Hematopoietic multipotent progenitor cell treated with erythropoietin and hydrocortisone succinate and interleukin-3 and kit ligand, for 8 days (in vitro differentiated cells): ENCODE measurements at regions not wholly inside any gene's neighbourhood (a gene's known extent, or its start where the extent isn't known, plus 50 kb on each side); places are given as distances from the start of the nearest gene placed in this dataset.

ENCODE experiments used
- DNase-seq: peaks from one replicate; pipeline ENCODE4 v3.0.0-alpha.2; 2015

DNA sequence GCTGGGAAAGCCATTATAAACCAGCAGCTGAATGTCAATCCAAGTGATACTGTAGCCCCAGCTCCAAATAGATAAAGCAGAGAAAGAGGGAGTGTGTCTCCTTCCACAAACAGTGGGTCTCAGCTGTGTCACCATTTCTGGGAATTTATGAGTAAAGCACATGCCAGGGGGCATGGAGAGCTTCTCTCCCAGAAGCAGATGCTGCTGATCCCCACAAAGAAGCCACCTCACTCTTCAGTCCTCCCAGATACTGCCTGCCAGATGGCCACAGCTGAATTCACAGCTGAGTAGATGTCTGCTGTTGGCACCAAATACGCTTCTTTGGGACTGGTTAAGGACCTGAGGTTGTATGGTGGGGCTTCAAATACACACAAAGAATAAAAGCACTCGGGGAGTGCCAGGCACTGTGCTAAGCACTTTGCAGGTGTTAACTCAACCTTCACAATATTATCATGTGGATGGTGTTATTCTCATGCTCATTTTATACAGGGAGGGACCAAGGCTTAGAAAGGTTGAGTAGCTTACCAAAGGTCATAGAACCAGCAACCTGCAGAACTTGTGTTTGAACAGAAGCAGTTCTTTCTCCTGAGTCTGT is 298.3 kb downstream of the CDH11 start:
- DNase-seq = no peak

GRCh38 chr16:64809876-64810629 is 311.8 kb downstream of the CDH11 start:
- no peak for DNase-seq

DNA sequence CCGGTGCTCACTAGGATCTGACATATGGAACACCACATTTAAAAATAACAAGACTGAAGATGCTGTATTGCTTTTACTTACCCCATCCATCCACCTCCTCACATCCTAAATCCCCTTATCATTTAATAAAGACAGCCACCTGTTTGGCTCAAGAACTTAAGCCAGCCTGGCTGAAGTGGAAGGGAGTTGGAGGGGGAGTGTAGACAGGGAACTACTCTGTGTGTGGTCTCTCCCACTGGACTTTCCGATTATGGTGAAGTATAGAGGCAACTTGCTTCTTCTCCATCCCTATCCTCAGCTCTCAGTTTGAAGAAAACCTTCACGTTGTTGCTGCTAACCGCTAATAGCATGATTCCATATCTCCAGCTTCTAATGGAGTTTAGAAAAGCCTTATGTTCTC is 313.4 kb downstream of the CDH11 start:
- no peak for DNase-seq

- DNase-seq = no peak
These were observed 330.1 kb downstream of the CDH11 start for GRCh38 chr16:64791756-64792155.

DNA sequence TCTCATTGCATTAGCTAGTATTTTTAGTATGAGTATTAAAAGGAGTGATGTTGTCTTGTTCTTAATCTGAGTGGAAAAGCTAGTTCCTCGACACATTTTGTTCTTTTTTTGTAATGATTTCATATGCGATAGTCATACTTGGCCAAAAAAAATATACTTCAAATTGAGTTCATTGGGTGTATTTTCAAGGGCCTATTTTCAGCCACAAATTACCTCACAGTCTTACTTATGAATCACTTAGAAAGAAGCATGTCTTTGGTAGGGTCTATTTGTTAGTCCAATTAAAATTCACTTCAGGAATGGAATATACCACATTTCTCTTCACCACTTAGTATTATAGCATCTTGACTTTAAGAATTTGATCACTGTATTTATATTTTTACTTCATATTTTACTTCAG is 337.2 kb downstream of the CDH11 start:
- DNase-seq = no peak

DNA sequence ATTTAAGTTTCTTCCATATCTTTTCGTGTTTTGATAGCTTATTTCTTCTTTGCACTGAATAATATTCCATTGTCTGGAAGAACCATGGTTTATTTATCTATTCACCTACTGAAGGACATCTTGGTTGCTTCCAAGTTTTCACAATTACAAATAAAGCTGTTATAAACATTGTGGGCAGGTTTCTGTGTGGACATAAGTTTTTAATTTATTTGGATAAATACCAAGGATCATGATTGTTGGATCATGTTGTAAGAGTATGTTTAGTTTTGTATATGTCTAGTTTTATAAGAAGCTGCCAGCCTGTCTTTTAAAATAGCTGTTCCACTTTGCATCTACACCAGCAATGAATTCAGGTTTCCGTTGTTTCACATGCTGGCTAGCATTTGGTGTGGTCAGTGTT is 339.4 kb downstream of the CDH11 start:
- no peak for DNase-seq

GRCh38 chr16:64780445-64780844 is 341.4 kb downstream of the CDH11 start:
- DNase-seq = no peak

GRCh38 chr16:64778777-64779176 is 343.1 kb downstream of the CDH11 start:
- no peak for DNase-seq

GRCh38 chr16:64773638-64774037 is 348.2 kb downstream of the CDH11 start:
- no peak for DNase-seq

DNA sequence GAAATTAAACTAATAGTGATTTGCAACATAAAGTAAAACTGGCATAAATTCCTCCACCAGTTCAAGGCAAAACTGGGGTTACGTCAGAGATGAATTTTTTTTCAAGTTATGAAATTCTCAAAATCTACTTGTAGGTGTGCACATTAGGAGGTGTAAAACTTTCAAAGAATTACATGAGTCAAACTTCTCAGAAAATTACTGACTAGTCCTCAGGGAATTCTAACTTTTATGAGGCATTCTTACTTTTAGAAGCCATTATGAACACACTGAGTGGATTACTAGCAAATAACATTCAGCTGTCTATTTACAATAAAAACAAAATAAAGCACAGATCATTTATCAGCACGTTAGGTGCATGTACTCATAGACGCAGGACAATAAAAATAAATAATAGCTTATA is 348.7 kb downstream of the CDH11 start:
- no peak for DNase-seq

- no peak for DNase-seq
These were observed 350.6 kb downstream of the CDH11 start for GRCh38 chr16:64771273-64771672.

DNA sequence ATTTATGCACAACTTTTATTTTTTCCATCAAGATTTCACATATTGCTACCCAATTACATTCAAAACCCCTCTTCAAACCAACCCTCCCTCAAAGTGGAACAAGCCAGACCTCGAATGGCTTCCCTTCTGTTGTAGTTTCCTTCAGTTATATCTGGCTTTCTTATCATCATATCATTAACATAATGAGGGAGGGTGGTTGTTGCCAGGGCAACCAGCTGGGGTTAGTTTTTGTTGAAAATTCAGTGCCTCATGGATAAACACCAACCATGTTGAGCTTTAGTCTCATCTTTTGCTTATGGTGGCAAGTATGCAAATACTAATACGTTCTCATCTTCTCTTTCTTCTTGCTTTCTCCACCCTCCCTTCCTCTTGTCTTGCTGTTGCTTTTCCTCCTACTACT is 359.7 kb downstream of the CDH11 start:
- no peak for DNase-seq

- DNase-seq = no peak
These were observed 367.6 kb downstream of the CDH11 start for GRCh38 chr16:64754279-64754678.

DNA sequence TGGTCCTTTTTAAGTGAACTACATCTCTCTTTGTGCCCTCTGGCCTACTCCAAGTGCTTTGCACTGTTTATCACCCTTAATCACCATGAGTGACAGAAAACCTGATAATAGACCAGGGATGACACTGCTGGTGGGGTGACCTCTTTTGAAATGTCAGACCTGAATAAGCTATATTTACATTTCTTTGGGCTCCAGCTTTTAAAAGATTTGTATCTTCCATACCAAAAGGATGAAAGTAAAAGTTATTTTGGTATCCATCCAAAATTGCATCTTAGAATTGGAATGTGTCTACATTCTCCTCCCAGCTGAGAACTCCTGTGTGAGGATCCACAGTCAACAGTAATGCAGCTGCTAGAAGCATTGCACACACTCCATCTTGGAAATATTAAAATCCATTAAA is 370.0 kb downstream of the CDH11 start:
- no peak for DNase-seq

DNA sequence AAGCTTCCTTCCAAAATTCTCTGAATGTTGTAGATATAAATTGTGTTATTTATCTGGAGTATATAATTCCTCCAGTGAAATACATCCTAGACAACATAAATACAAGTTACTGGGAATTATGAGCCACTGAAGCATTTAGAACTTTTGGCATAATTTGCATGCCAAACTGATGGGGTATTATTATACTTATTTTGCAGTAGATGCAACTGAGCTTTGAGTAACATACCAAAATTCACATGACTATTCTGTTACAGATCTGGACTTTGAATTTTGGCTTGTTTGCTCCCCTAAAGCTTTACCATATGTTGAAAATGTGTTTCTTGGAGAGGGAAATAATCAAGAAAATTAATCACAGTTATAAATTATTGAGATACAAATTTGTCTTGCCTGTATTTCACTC is 372.5 kb downstream of the CDH11 start:
- no peak for DNase-seq

GRCh38 chr16:64745258-64745930 is 376.5 kb downstream of the CDH11 start:
- no peak for DNase-seq

GRCh38 chr16:64742455-64743223 is 379.2 kb downstream of the CDH11 start:
- no peak for DNase-seq

GRCh38 chr16:64740261-64740660 is 381.6 kb downstream of the CDH11 start:
- no peak for DNase-seq

GRCh38 chr16:64738321-64738960 is 383.4 kb downstream of the CDH11 start:
- DNase-seq = no peak

DNA sequence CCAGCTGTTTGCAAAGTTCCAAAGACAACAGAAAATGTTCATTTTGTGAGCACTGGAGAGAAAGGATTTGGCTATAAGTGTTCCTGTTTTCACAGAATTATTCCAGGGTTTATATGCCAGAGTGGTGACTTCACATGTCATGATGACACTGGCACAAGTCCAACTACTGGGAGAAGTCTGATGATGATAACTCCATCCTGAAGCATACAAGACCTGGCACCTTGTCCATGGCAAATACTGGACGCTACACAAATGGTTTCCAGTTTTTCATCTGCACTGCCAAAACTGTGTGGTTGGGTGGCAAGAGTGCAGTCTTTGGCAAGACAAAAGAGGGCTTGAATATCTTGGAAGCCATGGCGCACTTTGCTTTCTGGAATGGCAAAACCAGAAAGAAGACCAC is 385.0 kb downstream of the CDH11 start:
- DNase-seq = no peak

GRCh38 chr16:64731891-64732290 is 390.0 kb downstream of the CDH11 start:
- no peak for DNase-seq

- DNase-seq = no peak
These were observed 391.6 kb downstream of the CDH11 start for GRCh38 chr16:64730261-64730660.

DNA sequence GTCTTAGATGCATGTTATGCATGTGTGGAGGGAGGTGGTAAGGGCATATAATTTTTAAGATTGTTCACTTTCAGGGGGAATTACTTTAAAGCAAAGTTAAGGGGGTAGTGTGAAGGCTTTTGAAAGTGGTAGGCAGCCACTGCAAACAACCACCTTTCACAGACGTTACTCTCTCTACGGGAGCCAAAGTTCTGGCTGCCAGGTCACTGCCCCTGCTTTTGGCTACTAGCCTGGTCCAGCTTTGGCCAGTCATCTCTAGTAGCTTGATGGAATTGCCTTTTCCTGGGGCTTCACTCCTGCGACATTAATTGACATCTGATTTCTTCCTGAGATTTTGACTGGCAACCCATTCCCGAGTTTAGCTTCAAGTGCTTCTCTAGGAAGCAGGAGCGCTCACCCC is 397.5 kb downstream of the CDH11 start:
- no peak for DNase-seq
